Amniotic epithelial cell (primary cell): ENCODE measurements at regions not wholly inside any gene's neighbourhood (a gene's known extent, or its start where the extent isn't known, plus 50 kb on each side); places are given as distances from the start of the nearest gene placed in this dataset.

ENCODE experiments used
- DNase-seq: peaks from one replicate; pipeline ENCODE4 v3.0.0-alpha.2; 2010; ENCODE audit warnings: low read depth

- peak; percentile 39 for DNase-seq
These were observed 452.2 kb upstream of the FLRT2 start for GRCh38 chr14:85077716-85078115.

GRCh38 chr14:85079842-85080730 is 449.9 kb upstream of the FLRT2 start:
- DNase-seq = peak; percentile 38

- DNase-seq = no peak
These were observed 445.6 kb upstream of the FLRT2 start for GRCh38 chr14:85084344-85084743.

- DNase-seq = no peak
These were observed 444.0 kb upstream of the FLRT2 start for GRCh38 chr14:85085981-85086380.

- peak; percentile 29 for DNase-seq
These were observed 442.7 kb upstream of the FLRT2 start for GRCh38 chr14:85087201-85087600.

GRCh38 chr14:85088192-85088591 is 441.8 kb upstream of the FLRT2 start:
- DNase-seq = peak; percentile 56

GRCh38 chr14:85090681-85091080 is 439.3 kb upstream of the FLRT2 start:
- DNase-seq = peak; percentile 58

GRCh38 chr14:85093631-85094330 is 436.2 kb upstream of the FLRT2 start:
- DNase-seq = peak; percentile 84

GRCh38 chr14:85102591-85102990 is 427.4 kb upstream of the FLRT2 start:
- no peak for DNase-seq

GRCh38 chr14:85106506-85106905 is 423.4 kb upstream of the FLRT2 start:
- DNase-seq = no peak

- DNase-seq = no peak
These were observed 417.2 kb upstream of the FLRT2 start for GRCh38 chr14:85112762-85113161.

GRCh38 chr14:85115921-85116320 is 414.0 kb upstream of the FLRT2 start:
- DNase-seq = no peak

GRCh38 chr14:85118274-85118673 is 411.7 kb upstream of the FLRT2 start:
- no peak for DNase-seq

- DNase-seq = peak; percentile 79
These were observed 407.3 kb upstream of the FLRT2 start for GRCh38 chr14:85122690-85123089.

- no peak for DNase-seq
These were observed 406.2 kb upstream of the FLRT2 start for GRCh38 chr14:85123755-85124154.

GRCh38 chr14:85124631-85125290 is 405.2 kb upstream of the FLRT2 start:
- DNase-seq = peak; percentile 85

- DNase-seq = peak; percentile 98
These were observed 404.7 kb upstream of the FLRT2 start for GRCh38 chr14:85125291-85125670.

GRCh38 chr14:85129921-85130320 is 400.0 kb upstream of the FLRT2 start:
- no peak for DNase-seq

GRCh38 chr14:85131226-85131922 is 398.6 kb upstream of the FLRT2 start:
- DNase-seq = no peak

- DNase-seq = peak; percentile 35
These were observed 387.0 kb upstream of the FLRT2 start for GRCh38 chr14:85142982-85143381.

GRCh38 chr14:85146779-85147178 is 383.2 kb upstream of the FLRT2 start:
- DNase-seq = no peak

- DNase-seq = no peak
These were observed 379.8 kb upstream of the FLRT2 start for GRCh38 chr14:85150166-85150565.
